ENCODE measurements at regions not wholly inside any gene's neighbourhood (a gene's known extent, or its start where the extent isn't known, plus 50 kb on each side); places are given as distances from the start of the nearest gene placed in this dataset.

DNA sequence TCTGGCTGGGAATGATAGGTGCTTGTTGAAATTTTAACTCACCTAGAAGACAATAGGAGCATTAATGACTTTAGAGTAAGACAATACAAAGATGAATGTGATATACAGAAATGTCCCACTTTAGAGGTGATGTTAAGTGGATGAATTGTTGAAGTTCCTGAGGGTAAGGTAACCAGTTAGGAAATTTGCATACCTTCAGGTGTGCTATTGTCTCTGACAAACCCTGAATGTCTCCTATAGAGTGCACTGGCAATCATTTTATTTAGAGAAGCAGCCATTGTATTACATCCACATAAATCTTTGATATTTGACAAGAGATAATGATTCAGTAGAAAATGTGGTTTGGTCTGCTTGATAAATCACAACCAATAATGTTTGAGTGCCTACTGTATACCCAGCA, 228.5 kb downstream of the RNF144A start:
- Histone ChIP-seq H4K8ac (ENCODE audit: low read depth, low read length) (no peak overlapping the region), H3K4ac (ENCODE audit: low read depth, low read length) (no peak overlapping the region), H3K9ac (ENCODE audit: low read length) (no peak overlapping the region), H3K4me2 (ENCODE audit: low read length) (no peak overlapping the region), H3K36me3 (ENCODE audit: control insufficient read depth in 1 of 2, insufficient read depth in 2 of 2, low read length in 2 of 2) (no peaks in the 10 kb centered on the region), H3K79me2 (ENCODE audit: control insufficient read depth, insufficient read depth, low read length, poor library complexity) (no peaks in the 10 kb centered on the region), H3K4me3 (ENCODE audit: low read depth, low read length) (no peak overlapping the region), H3K23ac (ENCODE audit: low read length) (no peak overlapping the region), H3K27me3 (ENCODE audit: insufficient read depth, low read length) (no peaks in the 10 kb centered on the region), H3K9me3 (ENCODE audit: insufficient read depth, low read depth, low read length) (peaks cover 1% of the 10 kb centered on the region), H3K18ac (ENCODE audit: low read length) (no peak overlapping the region), H2BK5ac (ENCODE audit: low read depth, low read length, poor library complexity) (no peak overlapping the region), H3K27ac (ENCODE audit: low read depth, low read length) (no peak overlapping the region), H2BK12ac (ENCODE audit: low read length) (no peak overlapping the region), H2AK5ac (ENCODE audit: low read length) (no peak overlapping the region), H4K91ac (ENCODE audit: low read depth, low read length) (no peak overlapping the region), H3K4me1 (ENCODE audit: control insufficient read depth in 1 of 2, insufficient read depth in 2 of 2, low read length in 2 of 2) (no peaks in the 10 kb centered on the region), H2BK120ac (ENCODE audit: insufficient read depth, low read length, poor library complexity) (no peak overlapping the region), H3K14ac (ENCODE audit: low read length) (no peak overlapping the region), H2AFZ (ENCODE audit: insufficient read depth, low read length, poor library complexity) (no peak overlapping the region), H3K79me1 (ENCODE audit: low read length) (no peaks in the 10 kb centered on the region), H4K12ac (ENCODE audit: low read depth, low read length) (no peak overlapping the region)
- DNase-seq: no peak

- no peak for DNase-seq
- Histone ChIP-seq H3K14ac (ENCODE audit: low read length) (no peak overlapping the region), H3K9me3 (ENCODE audit: insufficient read depth, low read depth, low read length) (peaks cover 1% of the 10 kb centered on the region), H4K8ac (ENCODE audit: low read depth, low read length) (no peak overlapping the region), H3K79me1 (ENCODE audit: low read length) (no peaks in the 10 kb centered on the region), H3K27ac (ENCODE audit: low read depth, low read length) (no peak overlapping the region), H3K23ac (ENCODE audit: low read length) (no peak overlapping the region), H3K4me2 (ENCODE audit: low read length) (no peak overlapping the region), H2BK120ac (ENCODE audit: insufficient read depth, low read length, poor library complexity) (no peak overlapping the region), H3K18ac (ENCODE audit: low read length) (no peak overlapping the region), H3K27me3 (ENCODE audit: insufficient read depth, low read length) (no peaks in the 10 kb centered on the region), H3K36me3 (ENCODE audit: control insufficient read depth in 1 of 2, insufficient read depth in 2 of 2, low read length in 2 of 2) (no peaks in the 10 kb centered on the region), H2AFZ (ENCODE audit: insufficient read depth, low read length, poor library complexity) (no peak overlapping the region), H3K79me2 (ENCODE audit: control insufficient read depth, insufficient read depth, low read length, poor library complexity) (no peaks in the 10 kb centered on the region), H2AK5ac (ENCODE audit: low read length) (no peak overlapping the region), H4K91ac (ENCODE audit: low read depth, low read length) (no peak overlapping the region), H4K12ac (ENCODE audit: low read depth, low read length) (no peak overlapping the region), H3K4me1 (ENCODE audit: control insufficient read depth in 1 of 2, insufficient read depth in 2 of 2, low read length in 2 of 2) (no peaks in the 10 kb centered on the region), H3K4me3 (ENCODE audit: low read depth, low read length) (no peak overlapping the region), H2BK5ac (ENCODE audit: low read depth, low read length, poor library complexity) (no peak overlapping the region), H3K9ac (ENCODE audit: low read length) (no peak overlapping the region), H3K4ac (ENCODE audit: low read depth, low read length) (no peak overlapping the region), H2BK12ac (ENCODE audit: low read length) (no peak overlapping the region)
Observed at GRCh38 chr2:7146151-7146550, 228.9 kb downstream of the RNF144A start.

DNA sequence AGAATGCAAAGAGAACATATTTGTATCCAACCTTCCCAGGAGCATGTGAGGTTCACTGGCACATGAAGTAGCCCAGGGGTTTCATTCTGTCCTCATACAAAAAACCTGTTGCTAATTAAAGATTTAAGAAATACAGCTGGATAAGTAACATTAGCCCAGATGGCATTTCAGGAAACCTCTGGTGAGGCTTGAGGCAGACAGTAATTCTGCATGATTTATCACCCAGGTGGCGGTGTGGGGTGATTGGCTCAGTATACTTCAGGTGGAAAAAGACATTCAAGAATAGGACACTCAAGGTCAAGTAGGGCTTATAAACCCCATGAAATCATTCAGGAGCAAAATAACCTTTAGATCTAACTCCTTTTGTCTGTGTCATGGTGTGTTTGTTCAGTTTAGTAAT, 237.4 kb downstream of the RNF144A start:
- Histone ChIP-seq H4K12ac (ENCODE audit: low read depth, low read length) (no peak overlapping the region), H3K9me3 (ENCODE audit: insufficient read depth, low read depth, low read length) (no peaks in the 10 kb centered on the region), H3K79me1 (ENCODE audit: low read length) (no peaks in the 10 kb centered on the region), H2BK5ac (ENCODE audit: low read depth, low read length, poor library complexity) (no peak overlapping the region), H3K4me2 (ENCODE audit: low read length) (no peak overlapping the region), H3K9ac (ENCODE audit: low read length) (no peak overlapping the region), H3K4me3 (ENCODE audit: low read depth, low read length) (no peak overlapping the region), H3K14ac (ENCODE audit: low read length) (no peak overlapping the region), H2BK120ac (ENCODE audit: insufficient read depth, low read length, poor library complexity) (no peak overlapping the region), H4K91ac (ENCODE audit: low read depth, low read length) (no peak overlapping the region), H3K23ac (ENCODE audit: low read length) (no peak overlapping the region), H3K79me2 (ENCODE audit: control insufficient read depth, insufficient read depth, low read length, poor library complexity) (no peaks in the 10 kb centered on the region), H3K18ac (ENCODE audit: low read length) (no peak overlapping the region), H2AK5ac (ENCODE audit: low read length) (no peak overlapping the region), H3K36me3 (ENCODE audit: control insufficient read depth in 1 of 2, insufficient read depth in 2 of 2, low read length in 2 of 2) (no peaks in the 10 kb centered on the region), H3K27me3 (ENCODE audit: insufficient read depth, low read length) (no peaks in the 10 kb centered on the region), H3K4ac (ENCODE audit: low read depth, low read length) (no peak overlapping the region), H3K27ac (ENCODE audit: low read depth, low read length) (no peak overlapping the region), H3K4me1 (ENCODE audit: control insufficient read depth in 1 of 2, insufficient read depth in 2 of 2, low read length in 2 of 2) (no peaks in the 10 kb centered on the region), H2AFZ (ENCODE audit: insufficient read depth, low read length, poor library complexity) (no peak overlapping the region), H2BK12ac (ENCODE audit: low read length) (no peak overlapping the region), H4K8ac (ENCODE audit: low read depth, low read length) (no peak overlapping the region)
- DNase-seq: no peak
- WGBS (ENCODE audit: extremely low coverage, insufficient coverage, insufficient read length): no CpG with 5 or more reads among the region's 1 CpG

DNA sequence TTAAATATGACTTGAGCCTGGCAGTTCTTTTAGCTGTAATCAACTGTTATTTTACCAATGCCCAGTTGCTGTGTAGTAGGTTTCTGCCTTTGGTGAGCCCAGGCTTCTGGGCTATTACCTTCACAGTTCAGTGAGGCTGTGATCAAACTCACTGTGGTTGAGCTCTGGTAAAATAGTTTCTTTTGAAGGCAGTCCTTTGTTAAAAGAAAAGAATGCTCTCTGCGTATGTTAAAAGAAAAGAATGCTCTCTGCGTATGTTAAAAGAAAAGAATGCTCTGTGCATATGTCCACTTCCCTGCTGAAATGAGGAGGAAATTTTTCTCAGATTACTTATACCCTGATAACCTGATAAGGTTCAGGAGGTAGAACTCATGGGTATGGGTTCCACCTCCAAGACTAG, 244.3 kb downstream of the RNF144A start:
- no peaks in the 10 kb centered on the region for H3K9me3 ChIP-seq (ENCODE audit: insufficient read depth, low read depth, low read length)
- no peak overlapping the region for H4K12ac ChIP-seq (ENCODE audit: low read depth, low read length)
- H4K91ac ChIP-seq (ENCODE audit: low read depth, low read length): no peak overlapping the region
- H3K36me3 ChIP-seq (ENCODE audit: control insufficient read depth in 1 of 2, insufficient read depth in 2 of 2, low read length in 2 of 2): no peaks in the 10 kb centered on the region
- H4K8ac ChIP-seq (ENCODE audit: low read depth, low read length): no peak overlapping the region
- WGBS (ENCODE audit: extremely low coverage, insufficient coverage, insufficient read length): no CpG with 5 or more reads among the region's 2 CpGs
- no peak overlapping the region for H2AFZ ChIP-seq (ENCODE audit: insufficient read depth, low read length, poor library complexity)
- no peak overlapping the region for H2BK12ac ChIP-seq (ENCODE audit: low read length)
- H3K27ac ChIP-seq (ENCODE audit: low read depth, low read length): no peak overlapping the region
- no peak overlapping the region for H2AK5ac ChIP-seq (ENCODE audit: low read length)
- no peak overlapping the region for H3K4ac ChIP-seq (ENCODE audit: low read depth, low read length)
- no peak overlapping the region for H3K23ac ChIP-seq (ENCODE audit: low read length)
- H3K14ac ChIP-seq (ENCODE audit: low read length): no peak overlapping the region
- no peak overlapping the region for H2BK5ac ChIP-seq (ENCODE audit: low read depth, low read length, poor library complexity)
- H3K79me1 ChIP-seq (ENCODE audit: low read length): no peaks in the 10 kb centered on the region
- no peaks in the 10 kb centered on the region for H3K79me2 ChIP-seq (ENCODE audit: control insufficient read depth, insufficient read depth, low read length, poor library complexity)
- peak in 1 of 2 donors; percentile 62 for DNase-seq
- H2BK120ac ChIP-seq (ENCODE audit: insufficient read depth, low read length, poor library complexity): no peak overlapping the region
- H3K18ac ChIP-seq (ENCODE audit: low read length): no peak overlapping the region
- no peaks in the 10 kb centered on the region for H3K27me3 ChIP-seq (ENCODE audit: insufficient read depth, low read length)
- no peak overlapping the region for H3K4me3 ChIP-seq (ENCODE audit: low read depth, low read length)
- no peak overlapping the region for H3K4me2 ChIP-seq (ENCODE audit: low read length)
- no peak overlapping the region for H3K9ac ChIP-seq (ENCODE audit: low read length)
- H3K4me1 ChIP-seq (ENCODE audit: control insufficient read depth in 1 of 2, insufficient read depth in 2 of 2, low read length in 2 of 2): no peaks in the 10 kb centered on the region

DNA sequence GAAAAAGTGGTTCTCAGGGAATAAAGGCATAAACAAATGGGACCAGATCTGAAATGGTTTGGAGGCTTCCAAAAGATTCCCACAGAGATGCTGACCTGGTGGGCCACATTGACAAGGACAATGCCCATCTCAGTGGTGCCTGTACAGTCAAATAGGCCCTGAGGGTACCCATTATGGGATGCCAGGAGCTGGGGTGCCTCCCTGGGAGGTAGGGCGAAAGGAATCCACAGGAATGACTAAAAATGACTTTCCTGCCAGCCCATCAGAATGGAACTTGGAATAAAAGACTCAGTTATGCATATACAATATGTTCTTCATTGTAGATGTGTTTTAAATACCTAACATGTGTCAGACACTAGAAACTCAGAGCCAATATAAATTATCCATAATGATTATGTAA, 248.5 kb downstream of the RNF144A start:
- no peaks in the 10 kb centered on the region for H3K36me3 ChIP-seq (ENCODE audit: control insufficient read depth in 1 of 2, insufficient read depth in 2 of 2, low read length in 2 of 2)

More for the DNA sequence above, 248.5 kb downstream of the RNF144A start:
- no peaks in the 10 kb centered on the region for H3K4me1 ChIP-seq (ENCODE audit: control insufficient read depth in 1 of 2, insufficient read depth in 2 of 2, low read length in 2 of 2)
- no peak overlapping the region for H3K9ac ChIP-seq (ENCODE audit: low read length)
- H3K27me3 ChIP-seq (ENCODE audit: insufficient read depth, low read length): no peaks in the 10 kb centered on the region
- H4K8ac ChIP-seq (ENCODE audit: low read depth, low read length): no peak overlapping the region
- H3K18ac ChIP-seq (ENCODE audit: low read length): no peak overlapping the region
- H3K9me3 ChIP-seq (ENCODE audit: insufficient read depth, low read depth, low read length): no peaks in the 10 kb centered on the region
- H3K4me2 ChIP-seq (ENCODE audit: low read length): no peak overlapping the region
- no peaks in the 10 kb centered on the region for H3K79me1 ChIP-seq (ENCODE audit: low read length)
- no peak overlapping the region for H3K27ac ChIP-seq (ENCODE audit: low read depth, low read length)
- no peak overlapping the region for H3K14ac ChIP-seq (ENCODE audit: low read length)
- H2BK120ac ChIP-seq (ENCODE audit: insufficient read depth, low read length, poor library complexity): no peak overlapping the region
- H3K4me3 ChIP-seq (ENCODE audit: low read depth, low read length): no peak overlapping the region
- no peak for DNase-seq
- H3K4ac ChIP-seq (ENCODE audit: low read depth, low read length): no peak overlapping the region
- H4K91ac ChIP-seq (ENCODE audit: low read depth, low read length): no peak overlapping the region
- no peak overlapping the region for H3K23ac ChIP-seq (ENCODE audit: low read length)
- no peak overlapping the region for H2BK5ac ChIP-seq (ENCODE audit: low read depth, low read length, poor library complexity)
- no peak overlapping the region for H4K12ac ChIP-seq (ENCODE audit: low read depth, low read length)
- no peak overlapping the region for H2AK5ac ChIP-seq (ENCODE audit: low read length)
- no CpG with 5 or more reads among the region's 1 CpG for WGBS (ENCODE audit: extremely low coverage, insufficient coverage, insufficient read length)
- no peaks in the 10 kb centered on the region for H3K79me2 ChIP-seq (ENCODE audit: control insufficient read depth, insufficient read depth, low read length, poor library complexity)
- no peak overlapping the region for H2AFZ ChIP-seq (ENCODE audit: insufficient read depth, low read length, poor library complexity)
- no peak overlapping the region for H2BK12ac ChIP-seq (ENCODE audit: low read length)

Measured in trophoblast cell (in vitro differentiated cells and primary cell).